ENCODE measurements at regions not wholly inside any gene's neighbourhood (a gene's known extent, or its start where the extent isn't known, plus 50 kb on each side); places are given as distances from the start of the nearest gene placed in this dataset.

DNA sequence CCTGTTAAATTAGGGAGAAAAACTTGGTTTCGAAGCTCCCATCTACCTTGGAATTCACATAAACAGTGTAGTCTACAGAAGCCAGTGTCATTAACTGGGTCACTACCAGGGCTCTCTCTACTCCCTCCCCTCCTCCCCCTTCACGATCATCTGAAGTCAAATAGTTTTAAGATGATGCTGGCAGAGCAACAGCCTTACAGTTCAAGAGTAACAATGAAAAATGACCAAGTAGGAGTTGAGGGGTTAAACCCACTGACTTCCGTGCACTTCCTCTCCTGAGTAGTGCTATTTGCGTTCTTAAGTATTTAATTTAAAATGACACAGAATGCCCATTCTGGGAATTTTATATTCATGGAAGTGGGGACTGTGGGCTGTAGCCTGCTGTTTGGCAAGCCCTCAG lies 236.9 kb downstream of the SIPA1L2 start:
- Histone ChIP-seq H3K36me3 (ENCODE audit: control insufficient read depth, insufficient read depth, low read length) (no peaks in the 10 kb centered on the region), H3K27me3 (ENCODE audit: control insufficient read depth, insufficient read depth, low read length) (no peaks in the 10 kb centered on the region), H3K4me3 (ENCODE audit: low read depth, low read length) (no peak overlapping the region)
- ChIA-PET POLR2A (no interaction called here), CTCF (interaction anchor here (1.4 kb wide), 1 partner anchor 19 kb away, joined by 4 read pairs; no protein-coding TSS in a partner anchor)
- no peak for DNase-seq (ENCODE audit: low read depth)
- TF ChIP-seq, protein P1, sequence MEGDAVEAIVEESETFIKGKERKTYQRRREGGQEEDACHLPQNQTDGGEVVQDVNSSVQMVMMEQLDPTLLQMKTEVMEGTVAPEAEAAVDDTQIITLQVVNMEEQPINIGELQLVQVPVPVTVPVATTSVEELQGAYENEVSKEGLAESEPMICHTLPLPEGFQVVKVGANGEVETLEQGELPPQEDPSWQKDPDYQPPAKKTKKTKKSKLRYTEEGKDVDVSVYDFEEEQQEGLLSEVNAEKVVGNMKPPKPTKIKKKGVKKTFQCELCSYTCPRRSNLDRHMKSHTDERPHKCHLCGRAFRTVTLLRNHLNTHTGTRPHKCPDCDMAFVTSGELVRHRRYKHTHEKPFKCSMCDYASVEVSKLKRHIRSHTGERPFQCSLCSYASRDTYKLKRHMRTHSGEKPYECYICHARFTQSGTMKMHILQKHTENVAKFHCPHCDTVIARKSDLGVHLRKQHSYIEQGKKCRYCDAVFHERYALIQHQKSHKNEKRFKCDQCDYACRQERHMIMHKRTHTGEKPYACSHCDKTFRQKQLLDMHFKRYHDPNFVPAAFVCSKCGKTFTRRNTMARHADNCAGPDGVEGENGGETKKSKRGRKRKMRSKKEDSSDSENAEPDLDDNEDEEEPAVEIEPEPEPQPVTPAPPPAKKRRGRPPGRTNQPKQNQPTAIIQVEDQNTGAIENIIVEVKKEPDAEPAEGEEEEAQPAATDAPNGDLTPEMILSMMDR (IDR thresholded peaks at IDR 0.05; ENCODE audit: insufficient read depth, low read depth, low read length), result no peak

GRCh38 chr1:232390590-232390989 lies 239.3 kb downstream of the SIPA1L2 start:
- TF ChIP-seq, protein P1 (IDR thresholded peaks at IDR 0.05; ENCODE audit: insufficient read depth, low read depth, low read length), result no peak
- Histone ChIP-seq H3K27me3 (ENCODE audit: control insufficient read depth, insufficient read depth, low read length) (no peaks in the 10 kb centered on the region), H3K36me3 (ENCODE audit: control insufficient read depth, insufficient read depth, low read length) (no peaks in the 10 kb centered on the region), H3K4me3 (ENCODE audit: low read depth, low read length) (no peak overlapping the region)
- no peak for DNase-seq (ENCODE audit: low read depth)
- CTCF ChIA-PET, result no interaction called here
- POLR2A ChIA-PET, result no interaction called here

- Histone ChIP-seq H3K27me3 (ENCODE audit: control insufficient read depth, insufficient read depth, low read length) (no peaks in the 10 kb centered on the region), H3K36me3 (ENCODE audit: control insufficient read depth, insufficient read depth, low read length) (no peaks in the 10 kb centered on the region)
- POLR2A ChIA-PET, result no interaction called here
Observed at GRCh38 chr1:232389744-232390143, 240.2 kb downstream of the SIPA1L2 start.

DNA sequence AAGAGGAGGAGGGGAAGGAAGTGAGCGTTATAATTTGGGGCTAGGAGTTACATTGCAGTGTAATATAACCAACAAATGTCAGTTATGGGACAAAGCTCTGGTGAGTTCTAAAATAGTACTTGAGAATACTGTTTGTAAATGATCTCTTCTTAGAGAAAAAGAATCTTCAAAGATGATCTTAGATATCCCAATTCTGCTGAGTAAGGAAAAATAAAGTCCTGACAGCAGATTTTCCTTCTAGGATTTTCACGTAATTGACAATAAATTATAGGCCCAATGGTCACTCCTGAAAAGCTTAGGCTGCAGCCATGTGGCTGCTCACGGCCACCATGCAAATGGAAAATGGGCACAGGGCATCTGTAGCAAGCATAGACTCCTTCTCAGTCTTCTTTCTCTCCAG lies 241.6 kb downstream of the SIPA1L2 start:
- CTCF ChIA-PET, result interaction anchor here (0.6 kb wide), 1 partner anchor 67 kb away, joined by 4 read pairs; no protein-coding TSS in a partner anchor
- no peaks in the 10 kb centered on the region for H3K36me3 ChIP-seq (ENCODE audit: control insufficient read depth, insufficient read depth, low read length)
- POLR2A ChIA-PET, result no interaction called here
- no peak overlapping the region for H3K4me3 ChIP-seq (ENCODE audit: low read depth, low read length)
- no peak for DNase-seq (ENCODE audit: low read depth)
- TF ChIP-seq, protein P1 (IDR thresholded peaks at IDR 0.05; ENCODE audit: insufficient read depth, low read depth, low read length), result no peak
- H3K27me3 ChIP-seq (ENCODE audit: control insufficient read depth, insufficient read depth, low read length), result no peaks in the 10 kb centered on the region

More at GRCh38 chr1:232389744-232390143, 240.2 kb downstream of the SIPA1L2 start:
- TF ChIP-seq, protein P1 (IDR thresholded peaks at IDR 0.05; ENCODE audit: insufficient read depth, low read depth, low read length), result no peak
- no peak for DNase-seq (ENCODE audit: low read depth)
- no peak overlapping the region for H3K4me3 ChIP-seq (ENCODE audit: low read depth, low read length)
- CTCF ChIA-PET, result no interaction called here

DNA sequence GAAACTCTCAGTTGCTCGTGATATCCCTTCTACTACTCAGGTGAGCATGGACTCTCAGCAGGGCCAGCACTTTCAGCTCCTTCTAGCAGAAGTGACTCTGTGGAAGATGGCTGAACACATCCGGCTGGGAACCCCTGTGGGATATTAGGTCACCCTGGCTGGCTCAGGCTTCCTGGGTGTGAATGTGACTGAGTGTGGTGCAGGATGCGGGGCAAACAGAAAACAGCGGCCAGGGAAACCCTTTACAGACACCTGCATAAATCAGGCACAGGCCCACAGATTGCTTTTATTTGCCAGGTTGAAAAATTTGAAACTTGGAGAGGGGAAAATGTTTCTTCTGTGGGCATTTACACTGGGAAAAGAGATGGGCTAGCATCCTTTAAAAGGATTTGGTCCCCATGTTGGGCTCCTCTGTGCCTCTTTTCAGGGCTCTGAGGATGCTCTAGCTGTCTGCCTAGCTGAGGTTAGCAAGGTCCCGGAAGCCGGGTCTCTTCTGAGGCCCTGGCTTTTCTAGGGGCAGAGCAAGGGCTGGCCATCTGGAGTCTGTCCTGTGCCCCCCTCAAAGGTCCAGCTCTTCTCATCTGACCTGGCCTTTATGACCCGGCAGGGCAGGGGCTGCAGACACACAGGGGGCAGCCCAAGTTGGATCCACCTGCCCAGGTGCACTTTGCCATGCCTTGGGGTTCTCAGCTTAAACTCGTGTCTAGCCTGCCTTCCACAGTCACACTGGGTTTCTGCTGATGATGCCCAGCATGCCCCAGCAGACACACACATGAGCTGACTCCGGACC lies 243.0 kb downstream of the SIPA1L2 start:
- ChIA-PET CTCF (no interaction called here), POLR2A (no interaction called here)

More for the DNA sequence above, 243.0 kb downstream of the SIPA1L2 start:
- H3K4me3 ChIP-seq (ENCODE audit: low read depth, low read length), result no peak overlapping the region
- DNase-seq (ENCODE audit: low read depth), result no peak
- no peaks in the 10 kb centered on the region for H3K36me3 ChIP-seq (ENCODE audit: control insufficient read depth, insufficient read depth, low read length)
- no peaks in the 10 kb centered on the region for H3K27me3 ChIP-seq (ENCODE audit: control insufficient read depth, insufficient read depth, low read length)
- TF ChIP-seq, protein P1 (IDR thresholded peaks at IDR 0.05; ENCODE audit: insufficient read depth, low read depth, low read length), result no peak
